HCT116 (cell line): ENCODE measurements at regions not wholly inside any gene's neighbourhood (a gene's known extent, or its start where the extent isn't known, plus 50 kb on each side); places are given as distances from the start of the nearest gene placed in this dataset.

Experiments used
- ATAC-seq: fragments of 200-7000 bp; cut with Tn5 transposase; 2 replicates; pipeline ENCODE4 v1.9.1; 2020; ENCODE audit warnings: mild to moderate bottlenecking, moderate library complexity
- BruUV-seq: library from RNA; stranded (reverse); fragments of 400-500 nt; replicated peaks from 2 replicates; lab custom pipeline; 2021; lab: Mats Ljungman, UMichigan
- CTCF ChIA-PET: fragments of 300-600 bp; sonication (Branson Sonifier 250); formaldehyde crosslinking; loops from one replicate; lab custom pipeline; 2021; ENCODE audit warnings: antibody characterized with exemption; lab: Charles Lee
- POLR2A ChIA-PET: fragments of 300-600, 350-600 bp; sonication (Branson Sonifier 250); formaldehyde crosslinking; loops from one replicate; lab custom pipeline; 2021; ENCODE audit warnings: antibody characterized with exemption; lab: Charles Lee
- RAD21 ChIA-PET, 2 experiments: fragments of 300-600 bp; sonication (Branson Sonifier 250); formaldehyde crosslinking; loops; one replicate each; lab custom pipeline; 2023; ENCODE audit warnings: low total read pairs in 2 of 2; ENCODE audit not compliant: uncharacterized antibody in 2 of 2, unreplicated experiment in 2 of 2, low non-redundant PET in 1 of 2; lab: Charles Lee
- DNase-seq: peaks from one replicate; pipeline ENCODE4 v3.0.0-alpha.2; 2010; ENCODE audit warnings: low read depth, low spot score
- H2AFZ ChIP-seq: fragments of 200-600 bp; shearing (Covaris generic), sonication (generic); 2 replicates; pipeline ENCODE4 v1.6.1; 2017; ENCODE audit warnings: low read depth, mixed run types, mixed read lengths, antibody characterized with exemption, low read length; ENCODE audit not compliant: poor library complexity, severe bottlenecking
- H3K27ac ChIP-seq: 2 replicates; pipeline ENCODE4 v1.5.1; 2012; ENCODE audit warnings: low read depth, low read length
- H3K27me3 ChIP-seq: fragments of 200-600 bp; sonication (generic); 2 replicates; pipeline ENCODE4 v1.6.1; 2016; ENCODE audit warnings: mixed run types, low read length, mixed read lengths; ENCODE audit not compliant: insufficient read depth
- H3K36me3 ChIP-seq, 2 experiments: fragments of 200-500 bp in 1 of 2; fragments of 200-600 bp in 1 of 2; sonication (Bioruptor generic) in 1 of 2; sonication (generic) in 1 of 2; 2 replicates each; pipeline versions ENCODE4 v1.5.1 to v1.6.1; 2014 to 2016; ENCODE audit warnings: low read length in 2 of 2, inconsistent platforms in 1 of 2, mixed read lengths in 1 of 2, mixed run types in 1 of 2; ENCODE audit not compliant: insufficient read depth in 2 of 2, control insufficient read depth in 1 of 2
- H3K4me1 ChIP-seq, 2 experiments: fragments of 200-600 bp in 1 of 2; sonication (generic) in 1 of 2; 2 replicates each; pipeline versions ENCODE4 v1.5.1 to v1.6.1; 2012 to 2017; ENCODE audit warnings: low read length in 2 of 2, inconsistent platforms in 1 of 2, mild to moderate bottlenecking in 1 of 2, mixed read lengths in 1 of 2, mixed run types in 1 of 2, moderate library complexity in 1 of 2; ENCODE audit not compliant: insufficient read depth in 2 of 2, control insufficient read depth in 1 of 2
- H3K4me2 ChIP-seq: fragments of 200-600 bp; sonication (generic); 2 replicates; pipeline ENCODE4 v1.6.1; 2017; ENCODE audit warnings: mixed run types, low read length, mixed read lengths
- H3K4me3 ChIP-seq, 2 experiments: fragments of 200-600 bp in 1 of 2; sonication (generic) in 1 of 2; replicated peaks in 1 of 2; 2 replicates each; pipeline ENCODE4 v1.5.1; 2011 to 2016; ENCODE audit warnings: low read length in 2 of 2, control low read depth in 1 of 2, low read depth in 1 of 2, mild to moderate bottlenecking in 1 of 2, mixed read lengths in 1 of 2, mixed run types in 1 of 2
- H3K79me2 ChIP-seq: fragments of 200-600 bp; sonication (generic); 2 replicates; pipeline ENCODE4 v1.6.1; 2017; ENCODE audit warnings: mild to moderate bottlenecking, mixed run types, low read length, moderate library complexity, mixed read lengths; ENCODE audit not compliant: insufficient read depth
- H3K9ac ChIP-seq: fragments of 200-600 bp; sonication (generic); 2 replicates; pipeline ENCODE4 v1.6.1; 2016; ENCODE audit warnings: low read length, mixed read lengths
- H3K9me2 ChIP-seq: fragments of 200-600 bp; sonication (generic), shearing (Covaris generic); 2 replicates; pipeline ENCODE4 v1.6.1; 2017; ENCODE audit warnings: mixed run types, mild to moderate bottlenecking, moderate library complexity; ENCODE audit not compliant: insufficient read depth
- H3K9me3 ChIP-seq, 2 experiments: fragments of 200-500 bp in 1 of 2; fragments of 200-600 bp in 1 of 2; sonication (Bioruptor generic) in 1 of 2; sonication (generic) in 1 of 2; 2 replicates each; pipeline ENCODE4 v1.6.1; 2014 to 2017; ENCODE audit warnings: low read length in 2 of 2, mixed read lengths in 2 of 2, inconsistent platforms in 1 of 2, low read depth in 1 of 2, mild to moderate bottlenecking in 1 of 2, mixed run types in 1 of 2, moderate library complexity in 1 of 2; ENCODE audit not compliant: control insufficient read depth in 1 of 2, insufficient read depth in 1 of 2
- H4K20me1 ChIP-seq: fragments of 200-600 bp; sonication (generic), shearing (Covaris generic); 2 replicates; pipeline ENCODE4 v1.6.1; 2017; ENCODE audit warnings: mixed run types, mild to moderate bottlenecking, moderate library complexity; ENCODE audit not compliant: insufficient read depth
- CEBPB ChIP-seq: IDR thresholded peaks from 2 replicates; pipeline ENCODE4 v1.6.1; 2012; ENCODE audit warnings: low read depth
- ELF1 ChIP-seq: IDR thresholded peaks from 2 replicates; pipeline ENCODE4 v1.6.1; 2012; ENCODE audit warnings: low read depth, borderline replicate concordance
- EZH2 ChIP-seq: fragments of 200-600 bp; sonication (generic); IDR thresholded peaks from 2 replicates; pipeline ENCODE4 v1.6.1; 2017; ENCODE audit warnings: antibody characterized with exemption, mixed run types
- JUND ChIP-seq: IDR thresholded peaks from 2 replicates; pipeline ENCODE4 v1.6.1; 2012
- MAX ChIP-seq: IDR thresholded peaks from 2 replicates; pipeline ENCODE4 v1.6.1; 2012
- POLR2A ChIP-seq: IDR thresholded peaks from 2 replicates; pipeline ENCODE4 v1.7.0; 2011; ENCODE audit warnings: borderline replicate concordance; ENCODE audit not compliant: insufficient read depth, insufficient read length; ENCODE audit errors: extremely low read depth
- POLR2AphosphoS5 ChIP-seq: IDR thresholded peaks from 2 replicates; pipeline ENCODE4 v1.6.1; 2011; ENCODE audit warnings: mild to moderate bottlenecking, low read depth, low read length, moderate library complexity
- RAD21 ChIP-seq: IDR thresholded peaks from 2 replicates; pipeline ENCODE4 v1.6.1; 2012; ENCODE audit warnings: low read depth, mild to moderate bottlenecking
- REST ChIP-seq: IDR thresholded peaks from 2 replicates; pipeline ENCODE4 v1.6.1; 2012; ENCODE audit warnings: low read depth
- SIN3A ChIP-seq: IDR thresholded peaks from 2 replicates; pipeline ENCODE4 v1.6.1; 2012; ENCODE audit warnings: low read depth
- SRF ChIP-seq: IDR thresholded peaks from 2 replicates; pipeline ENCODE4 v1.6.1; 2012; ENCODE audit warnings: low read depth
- YY1 ChIP-seq: IDR thresholded peaks from 2 replicates; pipeline ENCODE4 v1.6.1; 2011; ENCODE audit warnings: low read length, low read depth, moderate library complexity, mild to moderate bottlenecking; ENCODE audit not compliant: insufficient replicate concordance; ENCODE audit errors: extremely low read depth
- ZFX ChIP-seq: fragments of 450-650 bp; IDR thresholded peaks from 2 replicates; pipeline ENCODE4 v1.6.1; 2017
- ZNF274 ChIP-seq: fragments of 200-500 bp; sonication (Bioruptor generic); IDR thresholded peaks from 2 replicates; pipeline ENCODE4 v1.6.1; 2014; ENCODE audit warnings: mild to moderate bottlenecking, low read depth, low read length, inconsistent platforms
- intact Hi-C: fragments of 100-400 bp; cut with micrococcal nuclease; formaldehyde crosslinking; loops from 2 replicates; pipeline ENCODE4 v1.10.0; 2022
- TF ChIP-seq, protein P1 (sequence below), 3 experiments: fragments of 200-600 bp in 1 of 3; sonication (generic) in 1 of 3; IDR thresholded peaks in 2 of 3; conservative IDR thresholded peaks in 1 of 3; 2 replicates each; pipeline ENCODE4 v1.5.1; 2012 to 2017; ENCODE audit warnings: low read depth in 2 of 3, low read length in 2 of 3, antibody characterized with exemption in 1 of 3, borderline replicate concordance in 1 of 3, control low read depth in 1 of 3, mild to moderate bottlenecking in 1 of 3, mixed read lengths in 1 of 3, mixed run types in 1 of 3, moderate library complexity in 1 of 3; ENCODE audit not compliant: insufficient read depth in 1 of 3
- TF ChIP-seq, protein P2 (sequence below): IDR thresholded peaks from 2 replicates; pipeline ENCODE4 v1.6.1; 2012

DNA sequence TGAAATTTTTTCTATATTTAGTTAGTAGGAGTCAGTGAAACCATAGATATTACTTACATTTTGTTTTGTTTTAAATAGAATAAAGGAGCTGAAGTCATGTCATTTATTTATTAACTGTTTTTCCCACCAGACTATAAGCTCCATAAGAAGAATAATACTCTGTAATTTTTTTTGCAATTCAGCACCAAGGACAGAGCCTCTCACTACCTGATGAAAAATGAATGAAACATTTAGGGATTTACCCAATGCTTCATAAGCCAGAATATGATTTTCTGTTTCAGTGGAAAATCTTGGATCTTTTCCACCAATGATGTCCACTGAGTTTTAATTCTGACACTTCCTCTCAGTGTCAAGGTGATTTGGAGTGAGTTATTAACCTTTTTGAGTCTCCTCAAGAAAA is 624.9 kb upstream of the GRAMD2B start:
- Histone ChIP-seq H3K36me3 (no peaks in the 10 kb centered on the region), H3K4me1 (no peaks in the 10 kb centered on the region)
- CTCF ChIA-PET: no interaction called here
- intact Hi-C loops: no loop called here
- no peak for ATAC-seq
- TF ChIP-seq YY1: no peak
- peak; percentile 82 for TF ChIP-seq REST
- TF ChIP-seq, all 23 proteins: peak for 1
- Histone ChIP-seq H3K4me2 (no peak overlapping the region), H2AFZ (no peak overlapping the region), H3K27me3 (no peaks in the 10 kb centered on the region), H3K27ac (no peak overlapping the region), H3K9ac (no peak overlapping the region), H4K20me1 (no peaks in the 10 kb centered on the region), H3K4me3 (no peak overlapping the region), H3K79me2 (no peaks in the 10 kb centered on the region), H3K9me3 (no peaks in the 10 kb centered on the region), H3K9me2 (no peaks in the 10 kb centered on the region)
- peak; percentile 0 for DNase-seq
- no TSS peak for BruUV-seq
- ChIA-PET RAD21 (no interaction called here), POLR2A (no interaction called here)

- H3K9ac ChIP-seq: no peak overlapping the region
- H3K4me2 ChIP-seq: no peak overlapping the region
- TF ChIP-seq POLR2A (no peak), POLR2AphosphoS5 (no peak), CEBPB (no peak), ELF1 (no peak), ZNF274 (no peak), ZFX (no peak), EZH2 (no peak), SRF (no peak), RAD21 (no peak), SIN3A (no peak), JUND (no peak), MAX (no peak)
- TF ChIP-seq, protein P1, sequence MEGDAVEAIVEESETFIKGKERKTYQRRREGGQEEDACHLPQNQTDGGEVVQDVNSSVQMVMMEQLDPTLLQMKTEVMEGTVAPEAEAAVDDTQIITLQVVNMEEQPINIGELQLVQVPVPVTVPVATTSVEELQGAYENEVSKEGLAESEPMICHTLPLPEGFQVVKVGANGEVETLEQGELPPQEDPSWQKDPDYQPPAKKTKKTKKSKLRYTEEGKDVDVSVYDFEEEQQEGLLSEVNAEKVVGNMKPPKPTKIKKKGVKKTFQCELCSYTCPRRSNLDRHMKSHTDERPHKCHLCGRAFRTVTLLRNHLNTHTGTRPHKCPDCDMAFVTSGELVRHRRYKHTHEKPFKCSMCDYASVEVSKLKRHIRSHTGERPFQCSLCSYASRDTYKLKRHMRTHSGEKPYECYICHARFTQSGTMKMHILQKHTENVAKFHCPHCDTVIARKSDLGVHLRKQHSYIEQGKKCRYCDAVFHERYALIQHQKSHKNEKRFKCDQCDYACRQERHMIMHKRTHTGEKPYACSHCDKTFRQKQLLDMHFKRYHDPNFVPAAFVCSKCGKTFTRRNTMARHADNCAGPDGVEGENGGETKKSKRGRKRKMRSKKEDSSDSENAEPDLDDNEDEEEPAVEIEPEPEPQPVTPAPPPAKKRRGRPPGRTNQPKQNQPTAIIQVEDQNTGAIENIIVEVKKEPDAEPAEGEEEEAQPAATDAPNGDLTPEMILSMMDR (IDR thresholded peaks at IDR 0.05 in 2 of 3, conservative IDR thresholded peaks at IDR 0.05 in 1 of 3; ENCODE audit: borderline replicate concordance in 1 of 3, insufficient read depth in 1 of 3, low read depth in 2 of 3, low read length in 2 of 3): no peak
- TF ChIP-seq, protein P2, sequence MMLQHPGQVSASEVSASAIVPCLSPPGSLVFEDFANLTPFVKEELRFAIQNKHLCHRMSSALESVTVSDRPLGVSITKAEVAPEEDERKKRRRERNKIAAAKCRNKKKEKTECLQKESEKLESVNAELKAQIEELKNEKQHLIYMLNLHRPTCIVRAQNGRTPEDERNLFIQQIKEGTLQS: no peak
- H3K9me2 ChIP-seq: no peaks in the 10 kb centered on the region
- no peak overlapping the region for H3K27ac ChIP-seq
- ChIA-PET POLR2A (no interaction called here), CTCF (no interaction called here), RAD21 (no interaction called here)
- no peak for ATAC-seq
- no peaks in the 10 kb centered on the region for H3K27me3 ChIP-seq
- H4K20me1 ChIP-seq: no peaks in the 10 kb centered on the region; the same call in 1 of the 2 replicates
- H2AFZ ChIP-seq: no peak overlapping the region
- no peaks in the 10 kb centered on the region for H3K36me3 ChIP-seq
- no peaks in the 10 kb centered on the region for H3K9me3 ChIP-seq
- H3K4me1 ChIP-seq: no peaks in the 10 kb centered on the region
- no peaks in the 10 kb centered on the region for H3K79me2 ChIP-seq
- no peak overlapping the region for H3K4me3 ChIP-seq
- intact Hi-C loops: no loop called here
- DNase-seq: no peak
- BruUV-seq: no TSS peak
These were observed 610.6 kb upstream of the GRAMD2B start for GRCh38 chr5:125812651-125813050.
